WTC11 (cell line): ENCODE measurements at regions not wholly inside any gene's neighbourhood (a gene's known extent, or its start where the extent isn't known, plus 50 kb on each side); places are given as distances from the start of the nearest gene placed in this dataset.
A peak's percentile ranks its signal among the peaks of the same experiment; 100 is the strongest.

Experiments
- ATAC-seq: fragments of 200-7000 bp; cut with Tn5 transposase; 2 replicates; pipeline ENCODE4 v1.10.0; 2021; ENCODE audit warnings: mild to moderate bottlenecking, moderate library complexity
- CTCF ChIA-PET: fragments of 300-600 bp; sonication (Branson Sonifier 250); formaldehyde crosslinking; loops from one replicate; lab custom pipeline; 2021; ENCODE audit warnings: antibody characterized with exemption; lab: Charles Lee
- POLR2A ChIA-PET: fragments of 350-600 bp; sonication (Branson Sonifier 250); formaldehyde crosslinking; loops from one replicate; lab custom pipeline; 2021; ENCODE audit warnings: antibody characterized with exemption; lab: Charles Lee
- DNase-seq: peaks from one replicate; pipeline ENCODE4 v3.0.0; 2021; ENCODE audit warnings: low spot score
- H3K27ac Mint-ChIP-seq: 2 replicates; pipeline ENCODE4 v1.8.0; 2021; ENCODE audit warnings: mixed read lengths
- H3K27me3 Mint-ChIP-seq: 2 replicates; pipeline ENCODE4 v1.8.0; 2021; ENCODE audit warnings: low read depth, mild to moderate bottlenecking, moderate library complexity, mixed read lengths
- H3K36me3 Mint-ChIP-seq: 2 replicates; pipeline ENCODE4 v1.8.0; 2021; ENCODE audit warnings: mixed read lengths
- H3K4me1 Mint-ChIP-seq: 2 replicates; pipeline ENCODE4 v1.8.0; 2022; ENCODE audit warnings: mixed read lengths
- H3K4me3 Mint-ChIP-seq: 2 replicates; pipeline ENCODE4 v1.8.0; 2021; ENCODE audit warnings: mild to moderate bottlenecking, moderate library complexity, mixed read lengths
- H3K9me3 Mint-ChIP-seq: 2 replicates; pipeline ENCODE4 v1.8.0; 2021; ENCODE audit warnings: mixed read lengths
- AFF4 ChIP-seq: sonication (generic); formaldehyde crosslinking; IDR thresholded peaks from 2 replicates; pipeline ENCODE4 v1.8.1; 2023; ENCODE audit warnings: mild to moderate bottlenecking, missing genetic modification reagents, borderline replicate concordance
- ARID4B ChIP-seq: sonication (generic); formaldehyde crosslinking; IDR thresholded peaks from 2 replicates; pipeline ENCODE4 v1.8.0; 2023; ENCODE audit warnings: missing genetic modification reagents, mild to moderate bottlenecking, borderline replicate concordance
- ATF6 ChIP-seq: sonication (generic); formaldehyde crosslinking; IDR thresholded peaks from 2 replicates; pipeline ENCODE4 v1.8.1; 2023; ENCODE audit warnings: mild to moderate bottlenecking, missing genetic modification reagents
- CBFB ChIP-seq: sonication (generic); formaldehyde crosslinking; IDR thresholded peaks from 2 replicates; pipeline ENCODE4 v1.8.1; 2022; ENCODE audit warnings: mild to moderate bottlenecking, low read depth, missing genetic modification reagents
- CREB1 ChIP-seq: sonication (generic); formaldehyde crosslinking; IDR thresholded peaks from 2 replicates; pipeline ENCODE4 v1.8.0; 2023; ENCODE audit warnings: mild to moderate bottlenecking, missing genetic modification reagents
- E2F1 ChIP-seq: sonication (generic); formaldehyde crosslinking; IDR thresholded peaks from 2 replicates; pipeline ENCODE4 v1.8.0; 2022; ENCODE audit warnings: mild to moderate bottlenecking, missing genetic modification reagents
- E2F5 ChIP-seq: sonication (generic); formaldehyde crosslinking; IDR thresholded peaks from 2 replicates; pipeline ENCODE4 v1.8.1; 2022; ENCODE audit warnings: mild to moderate bottlenecking, moderate library complexity, missing genetic modification reagents
- EMX1 ChIP-seq: fragments of 250-450 bp; sonication (Bioruptor Pico); IDR thresholded peaks from 2 replicates; pipeline ENCODE4 v1.8.0; 2021; ENCODE audit warnings: mild to moderate bottlenecking
- ETV6 ChIP-seq: sonication (generic); formaldehyde crosslinking; IDR thresholded peaks from 2 replicates; pipeline ENCODE4 v1.8.1; 2022; ENCODE audit warnings: mild to moderate bottlenecking, missing genetic modification reagents
- FOXJ3 ChIP-seq: sonication (generic); formaldehyde crosslinking; IDR thresholded peaks from 2 replicates; pipeline ENCODE4 v1.9.0; 2021; ENCODE audit warnings: missing genetic modification reagents, mild to moderate bottlenecking, borderline replicate concordance
- HMGXB4 ChIP-seq: sonication (generic); formaldehyde crosslinking; IDR thresholded peaks from 2 replicates; pipeline ENCODE4 v1.8.1; 2023; ENCODE audit warnings: mild to moderate bottlenecking, moderate library complexity, missing genetic modification reagents
- IRF2 ChIP-seq: sonication (generic); formaldehyde crosslinking; IDR thresholded peaks from 2 replicates; pipeline ENCODE4 v1.8.0; 2022; ENCODE audit warnings: low read depth, missing genetic modification reagents, borderline replicate concordance
- MAX ChIP-seq: sonication (generic); formaldehyde crosslinking; IDR thresholded peaks from 2 replicates; pipeline ENCODE4 v1.8.0; 2022; ENCODE audit warnings: mild to moderate bottlenecking, missing genetic modification reagents
- MYBL2 ChIP-seq: sonication (generic); formaldehyde crosslinking; IDR thresholded peaks from 2 replicates; pipeline ENCODE4 v1.8.1; 2023; ENCODE audit warnings: mild to moderate bottlenecking, moderate library complexity, missing genetic modification reagents
- SP1 ChIP-seq: sonication (generic); formaldehyde crosslinking; conservative IDR thresholded peaks from 2 replicates; pipeline ENCODE4 v1.8.1; 2022; ENCODE audit warnings: missing genetic modification reagents
- ZNF219 ChIP-seq: sonication (generic); formaldehyde crosslinking; IDR thresholded peaks from 2 replicates; pipeline ENCODE4 v1.8.0; 2023; ENCODE audit warnings: missing genetic modification reagents, mild to moderate bottlenecking, borderline replicate concordance
- TF ChIP-seq, protein P1 (sequence below): fragments of 250-450 bp; sonication (Bioruptor Pico); IDR thresholded peaks from 2 replicates; pipeline ENCODE4 v1.8.0; 2021; ENCODE audit warnings: mild to moderate bottlenecking

GRCh38 chr14:89486961-89487360 lies 69.9 kb upstream of the FOXN3 start (continued):
- TF ChIP-seq ARID4B (CRISPR knock-in tag) = no peak
- no peak for TF ChIP-seq IRF2
- no peak for TF ChIP-seq MAX (CRISPR knock-in tag)

- H3K4me1 Mint-ChIP-seq = peaks cover 54% of the 10 kb centered on the region
- H3K9me3 Mint-ChIP-seq = no peaks in the 10 kb centered on the region
- peak overlapping the region; percentile 8; the same call in 1 of the 2 replicates for H3K27ac Mint-ChIP-seq
- ChIA-PET CTCF (no interaction called here), POLR2A (interaction anchor here (0.5 kb wide), 1 partner anchor 143 kb away, joined by 3 read pairs; no protein-coding TSS in a partner anchor)
- DNase-seq (no peak), ATAC-seq (no peak)
- H3K4me3 Mint-ChIP-seq = no peak overlapping the region
- TF ChIP-seq SP1 (CRISPR knock-in tag) (no peak), HMGXB4 (CRISPR knock-in tag) (no peak), ATF6 (CRISPR knock-in tag) (no peak), AFF4 (CRISPR knock-in tag) (no peak)
- peaks cover 14% of the 10 kb centered on the region for H3K36me3 Mint-ChIP-seq
- H3K27me3 Mint-ChIP-seq = no peaks in the 10 kb centered on the region
Measured at GRCh38 chr14:89486505-89486904, 69.5 kb upstream of the FOXN3 start.

GRCh38 chr14:89485264-89485663 lies 68.2 kb upstream of the FOXN3 start:
- CTCF ChIA-PET = no interaction called here

More at GRCh38 chr14:89485264-89485663, 68.2 kb upstream of the FOXN3 start:
- Mint-ChIP-seq H3K4me3 (no peak overlapping the region), H3K27ac (peak overlapping the region; percentile 94), H3K9me3 (no peaks in the 10 kb centered on the region), H3K27me3 (no peaks in the 10 kb centered on the region), H3K4me1 (peaks cover 45% of the 10 kb centered on the region), H3K36me3 (peaks cover 14% of the 10 kb centered on the region)
- POLR2A ChIA-PET = no interaction called here
- TF ChIP-seq CBFB = no peak
- no peak for TF ChIP-seq MYBL2 (CRISPR knock-in tag)
- no peak for TF ChIP-seq E2F5
- no peak for TF ChIP-seq EMX1 (CRISPR knock-in tag)
- TF ChIP-seq E2F1 = no peak
- TF ChIP-seq CREB1 (CRISPR knock-in tag) = no peak
- no peak for TF ChIP-seq ETV6 (CRISPR knock-in tag)
- TF ChIP-seq, protein P1, sequence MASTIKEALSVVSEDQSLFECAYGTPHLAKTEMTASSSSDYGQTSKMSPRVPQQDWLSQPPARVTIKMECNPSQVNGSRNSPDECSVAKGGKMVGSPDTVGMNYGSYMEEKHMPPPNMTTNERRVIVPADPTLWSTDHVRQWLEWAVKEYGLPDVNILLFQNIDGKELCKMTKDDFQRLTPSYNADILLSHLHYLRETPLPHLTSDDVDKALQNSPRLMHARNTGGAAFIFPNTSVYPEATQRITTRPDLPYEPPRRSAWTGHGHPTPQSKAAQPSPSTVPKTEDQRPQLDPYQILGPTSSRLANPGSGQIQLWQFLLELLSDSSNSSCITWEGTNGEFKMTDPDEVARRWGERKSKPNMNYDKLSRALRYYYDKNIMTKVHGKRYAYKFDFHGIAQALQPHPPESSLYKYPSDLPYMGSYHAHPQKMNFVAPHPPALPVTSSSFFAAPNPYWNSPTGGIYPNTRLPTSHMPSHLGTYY (CRISPR knock-in tag) = no peak
- no peak for TF ChIP-seq ZNF219
- no peak for TF ChIP-seq FOXJ3
- ATAC-seq (no peak), DNase-seq (no peak)
